Thymus (tissue), 11 donors: ENCODE measurements at regions not wholly inside any gene's neighbourhood (a gene's known extent, or its start where the extent isn't known, plus 50 kb on each side); places are given as distances from the start of the nearest gene placed in this dataset.
"Not testable (repeated sequence)": the region's sequence is repeated elsewhere in the genome, so short reads cannot be mapped to it uniquely, and the experiment has no call there.

Experiments
- DNase-seq, 9 donors: peaks; one replicate each; pipeline ENCODE4 v3.0.0-alpha.2; 2013; ENCODE audit warnings: low spot score in 9 of 9, low read depth in 6 of 9, missing footprints in 1 of 9
- H3K27ac ChIP-seq, 2 donors: one replicate each; pipeline ENCODE4 v1.5.1; 2013; ENCODE audit warnings: control low read depth in 1 of 2, low read depth in 1 of 2, low read length in 1 of 2, mild to moderate bottlenecking in 1 of 2, moderate library complexity in 1 of 2
- H3K27me3 ChIP-seq, 2 donors: one replicate each; pipeline ENCODE4 v1.5.1; 2013; ENCODE audit warnings: low read length in 1 of 2; ENCODE audit not compliant: control insufficient read depth in 2 of 2, insufficient read depth in 1 of 2
- H3K36me3 ChIP-seq, 2 donors: one replicate each; pipeline ENCODE4 v1.5.1; 2013; ENCODE audit warnings: low read length in 1 of 2, mild to moderate bottlenecking in 1 of 2, moderate library complexity in 1 of 2; ENCODE audit not compliant: control insufficient read depth in 2 of 2, insufficient read depth in 2 of 2
- H3K4me1 ChIP-seq, 2 donors: one replicate each; pipeline ENCODE4 v1.5.1; 2013; ENCODE audit warnings: low read length in 2 of 2; ENCODE audit not compliant: control insufficient read depth in 2 of 2, insufficient read depth in 2 of 2
- H3K4me3 ChIP-seq, 2 donors: one replicate each; pipeline ENCODE4 v1.5.1; 2013; ENCODE audit warnings: low read length in 2 of 2, control low read depth in 1 of 2, mild to moderate bottlenecking in 1 of 2
- H3K9me3 ChIP-seq, 2 donors: one replicate each; pipeline ENCODE4 v1.5.1; 2013; ENCODE audit warnings: low read length in 1 of 2, mild to moderate bottlenecking in 1 of 2; ENCODE audit not compliant: control insufficient read depth in 2 of 2, insufficient read depth in 1 of 2
- WGBS: extraction: QIAGEN DNeasy Blood & Tissue Kit; methylation state at CpG from one replicate; pipeline ENCODE4 v1.1.7; 2013; 5-methylcytosine and 5-hydroxymethylcytosine counted together
- donor health status: healthy.

GRCh38 chr13:54268013-54268695 lies 1239.5 kb downstream of the OLFM4 start:
- not testable (repeated sequence) for H3K9me3 ChIP-seq, H3K27ac ChIP-seq, DNase-seq, H3K36me3 ChIP-seq, H3K27me3 ChIP-seq, H3K4me1 ChIP-seq, H3K4me3 ChIP-seq
- 86% methylated on average over 10 of the region's 11 CpGs for WGBS

- H3K36me3 ChIP-seq = no peaks in the 10 kb centered on the region
- 97% methylated on average over 10 of the region's 10 CpGs for WGBS
- peaks cover 0 to 12% of the 10 kb centered on the region in 2 donors for H3K9me3 ChIP-seq
- H3K27ac ChIP-seq = no peak overlapping the region
- H3K4me1 ChIP-seq = no peaks in the 10 kb centered on the region
- H3K27me3 ChIP-seq = no peaks in the 10 kb centered on the region
- H3K4me3 ChIP-seq = no peak overlapping the region
- no peak for DNase-seq
These were observed 1258.6 kb downstream of the OLFM4 start for GRCh38 chr13:54287062-54287764.

GRCh38 chr13:54301085-54301484 lies 1272.5 kb downstream of the OLFM4 start:
- Histone ChIP-seq H3K9me3 (peaks cover 0 to 7% of the 10 kb centered on the region in 2 donors), H3K4me3 (no peak overlapping the region), H3K4me1 (no peaks in the 10 kb centered on the region), H3K27ac (no peak overlapping the region), H3K27me3 (no peaks in the 10 kb centered on the region), H3K36me3 (no peaks in the 10 kb centered on the region)
- 87% methylated on average over 2 of the region's 2 CpGs for WGBS
- no peak for DNase-seq

- 98% methylated on average over 1 of the region's 1 CpG for WGBS
- Histone ChIP-seq H3K4me1 (no peaks in the 10 kb centered on the region), H3K4me3 (no peak overlapping the region), H3K27ac (no peak overlapping the region), H3K9me3 (peaks cover 0 to 4% of the 10 kb centered on the region in 2 donors), H3K27me3 (no peaks in the 10 kb centered on the region), H3K36me3 (no peaks in the 10 kb centered on the region)
- no peak for DNase-seq
These were observed 1276.8 kb downstream of the OLFM4 start for GRCh38 chr13:54305377-54305776.

GRCh38 chr13:54312885-54313284 lies 1284.3 kb downstream of the OLFM4 start:
- WGBS = 91% methylated on average over 16 of the region's 16 CpGs

GRCh38 chr13:54317722-54318121 lies 1289.1 kb downstream of the OLFM4 start:
- Histone ChIP-seq H3K9me3 (peaks cover 1 to 24% of the 10 kb centered on the region in 2 donors), H3K27me3 (no peaks in the 10 kb centered on the region), H3K27ac (no peak overlapping the region), H3K36me3 (no peaks in the 10 kb centered on the region), H3K4me1 (no peaks in the 10 kb centered on the region), H3K4me3 (no peak overlapping the region)
- WGBS = 89% methylated on average over 8 of the region's 8 CpGs
- DNase-seq = no peak

More at GRCh38 chr13:54312885-54313284, 1284.3 kb downstream of the OLFM4 start:
- no peak for DNase-seq
- Histone ChIP-seq H3K4me3 (no peak overlapping the region), H3K4me1 (no peaks in the 10 kb centered on the region), H3K27me3 (no peaks in the 10 kb centered on the region), H3K27ac (no peak overlapping the region), H3K9me3 (peaks cover 1 to 16% of the 10 kb centered on the region in 2 donors), H3K36me3 (no peaks in the 10 kb centered on the region)

GRCh38 chr13:54337540-54337939 lies 1308.9 kb downstream of the OLFM4 start:
- Histone ChIP-seq H3K4me3 (no peak overlapping the region), H3K9me3 (no peaks in the 10 kb centered on the region), H3K4me1 (no peaks in the 10 kb centered on the region), H3K27ac (no peak overlapping the region), H3K36me3 (no peaks in the 10 kb centered on the region), H3K27me3 (no peaks in the 10 kb centered on the region)
- DNase-seq = no peak

GRCh38 chr13:54347531-54347930 lies 1318.9 kb downstream of the OLFM4 start:
- no peaks in the 10 kb centered on the region for H3K27me3 ChIP-seq
- H3K9me3 ChIP-seq = no peaks in the 10 kb centered on the region
- DNase-seq = no peak
- WGBS = 88% methylated on average over 2 of the region's 2 CpGs
- no peaks in the 10 kb centered on the region for H3K4me1 ChIP-seq
- no peaks in the 10 kb centered on the region for H3K36me3 ChIP-seq
- no peak overlapping the region for H3K27ac ChIP-seq
- H3K4me3 ChIP-seq = no peak overlapping the region

- Histone ChIP-seq H3K9me3 (no peaks in the 10 kb centered on the region), H3K4me3 (no peak overlapping the region), H3K27me3 (no peaks in the 10 kb centered on the region), H3K36me3 (no peaks in the 10 kb centered on the region), H3K4me1 (no peaks in the 10 kb centered on the region), H3K27ac (no peak overlapping the region)
- DNase-seq = no peak
These were observed 1327.6 kb downstream of the OLFM4 start for GRCh38 chr13:54356209-54356608.
